WTC11 (cell line): ENCODE measurements at regions not wholly inside any gene's neighbourhood (a gene's known extent, or its start where the extent isn't known, plus 50 kb on each side); places are given as distances from the start of the nearest gene placed in this dataset.

ENCODE experiments used
- ATAC-seq: fragments of 200-7000 bp; cut with Tn5 transposase; 2 replicates; pipeline ENCODE4 v1.10.0; 2021; ENCODE audit warnings: mild to moderate bottlenecking, moderate library complexity
- CTCF ChIA-PET: fragments of 300-600 bp; sonication (Branson Sonifier 250); formaldehyde crosslinking; loops from one replicate; lab custom pipeline; 2021; ENCODE audit warnings: antibody characterized with exemption; lab: Charles Lee
- POLR2A ChIA-PET: fragments of 350-600 bp; sonication (Branson Sonifier 250); formaldehyde crosslinking; loops from one replicate; lab custom pipeline; 2021; ENCODE audit warnings: antibody characterized with exemption; lab: Charles Lee
- DNase-seq: peaks from one replicate; pipeline ENCODE4 v3.0.0; 2021; ENCODE audit warnings: low spot score
- H3K27ac Mint-ChIP-seq: 2 replicates; pipeline ENCODE4 v1.8.0; 2021; ENCODE audit warnings: mixed read lengths
- H3K27me3 Mint-ChIP-seq: 2 replicates; pipeline ENCODE4 v1.8.0; 2021; ENCODE audit warnings: low read depth, mild to moderate bottlenecking, moderate library complexity, mixed read lengths
- H3K36me3 Mint-ChIP-seq: 2 replicates; pipeline ENCODE4 v1.8.0; 2021; ENCODE audit warnings: mixed read lengths
- H3K4me1 Mint-ChIP-seq: 2 replicates; pipeline ENCODE4 v1.8.0; 2022; ENCODE audit warnings: mixed read lengths
- H3K4me3 Mint-ChIP-seq: 2 replicates; pipeline ENCODE4 v1.8.0; 2021; ENCODE audit warnings: mild to moderate bottlenecking, moderate library complexity, mixed read lengths
- H3K9me3 Mint-ChIP-seq: 2 replicates; pipeline ENCODE4 v1.8.0; 2021; ENCODE audit warnings: mixed read lengths
- AR ChIP-seq: fragments of 250-450 bp; sonication (Bioruptor Pico); IDR thresholded peaks from 2 replicates; pipeline ENCODE4 v1.9.0; 2021; ENCODE audit warnings: mild to moderate bottlenecking
- ATF3 ChIP-seq: sonication (generic); formaldehyde crosslinking; conservative IDR thresholded peaks from 2 replicates; pipeline ENCODE4 v1.8.1; 2022; ENCODE audit warnings: mild to moderate bottlenecking, missing genetic modification reagents
- ESRRA ChIP-seq: sonication (generic); formaldehyde crosslinking; IDR thresholded peaks from 2 replicates; pipeline ENCODE4 v1.8.1; 2022; ENCODE audit warnings: mild to moderate bottlenecking, missing genetic modification reagents, borderline replicate concordance
- FOXJ3 ChIP-seq: sonication (generic); formaldehyde crosslinking; IDR thresholded peaks from 2 replicates; pipeline ENCODE4 v1.9.0; 2021; ENCODE audit warnings: missing genetic modification reagents, mild to moderate bottlenecking, borderline replicate concordance
- GTF2I ChIP-seq: fragments of 250-450 bp; sonication (Bioruptor Pico); conservative IDR thresholded peaks from 2 replicates; pipeline ENCODE4 v1.4.0; 2021; ENCODE audit warnings: mild to moderate bottlenecking
- NFATC4 ChIP-seq: fragments of 250-450 bp; sonication (Bioruptor Pico); IDR thresholded peaks from 2 replicates; pipeline ENCODE4 v1.9.0; 2021; ENCODE audit warnings: mild to moderate bottlenecking
- NR1H2 ChIP-seq: sonication (generic); formaldehyde crosslinking; IDR thresholded peaks from 2 replicates; pipeline ENCODE4 v1.9.0; 2021; ENCODE audit warnings: mild to moderate bottlenecking, moderate library complexity, missing genetic modification reagents
- RELA ChIP-seq: sonication (generic); formaldehyde crosslinking; IDR thresholded peaks from 2 replicates; pipeline ENCODE4 v1.8.1; 2022; ENCODE audit warnings: missing genetic modification reagents, mild to moderate bottlenecking, borderline replicate concordance
- RORB ChIP-seq: fragments of 250-450 bp; sonication (Bioruptor Pico); IDR thresholded peaks from 2 replicates; pipeline ENCODE4 v1.9.0; 2021; ENCODE audit warnings: mild to moderate bottlenecking
- SMAD3 ChIP-seq: sonication (generic); formaldehyde crosslinking; IDR thresholded peaks from 2 replicates; pipeline ENCODE4 v1.8.0; 2022; ENCODE audit warnings: missing genetic modification reagents, mild to moderate bottlenecking, borderline replicate concordance
- STAT6 ChIP-seq: sonication (generic); formaldehyde crosslinking; conservative IDR thresholded peaks from 2 replicates; pipeline ENCODE4 v1.8.1; 2023; ENCODE audit warnings: mild to moderate bottlenecking, low read depth, missing genetic modification reagents, moderate library complexity
- TEAD1 ChIP-seq: sonication (generic); formaldehyde crosslinking; IDR thresholded peaks from 2 replicates; pipeline ENCODE4 v1.8.0; 2022; ENCODE audit warnings: mild to moderate bottlenecking, missing genetic modification reagents
- TEAD4 ChIP-seq: sonication (generic); formaldehyde crosslinking; IDR thresholded peaks from 2 replicates; pipeline ENCODE4 v1.8.0; 2022; ENCODE audit warnings: mild to moderate bottlenecking, missing genetic modification reagents
- ZMAT4 ChIP-seq: fragments of 250-450 bp; sonication (Bioruptor Pico); IDR thresholded peaks from 2 replicates; pipeline ENCODE4 v1.9.0; 2021; ENCODE audit warnings: mild to moderate bottlenecking
- ZNF121 ChIP-seq: sonication (generic); formaldehyde crosslinking; IDR thresholded peaks from 2 replicates; pipeline ENCODE4 v1.8.0; 2023; ENCODE audit warnings: missing genetic modification reagents
- ZNF219 ChIP-seq: sonication (generic); formaldehyde crosslinking; IDR thresholded peaks from 2 replicates; pipeline ENCODE4 v1.8.0; 2023; ENCODE audit warnings: missing genetic modification reagents, mild to moderate bottlenecking, borderline replicate concordance
- ZNF232 ChIP-seq: sonication (generic); formaldehyde crosslinking; IDR thresholded peaks from 2 replicates; pipeline ENCODE4 v1.8.0; 2022; ENCODE audit warnings: mild to moderate bottlenecking, missing genetic modification reagents
- ZNF317 ChIP-seq: sonication (generic); formaldehyde crosslinking; IDR thresholded peaks from 2 replicates; pipeline ENCODE4 v1.8.1; 2023; ENCODE audit warnings: low read depth, mild to moderate bottlenecking, moderate library complexity, missing genetic modification reagents, borderline replicate concordance
- ZNF423 ChIP-seq: fragments of 250-450 bp; sonication (Bioruptor Pico); IDR thresholded peaks from 2 replicates; pipeline ENCODE4 v2.1.2; 2022; ENCODE audit warnings: mild to moderate bottlenecking, moderate library complexity
- TF ChIP-seq, protein P1 (sequence below): sonication (generic); formaldehyde crosslinking; IDR thresholded peaks from 2 replicates; pipeline ENCODE4 v1.8.0; 2022; ENCODE audit warnings: mild to moderate bottlenecking, missing genetic modification reagents
- TF ChIP-seq, protein P2 (sequence below): sonication (generic); formaldehyde crosslinking; IDR thresholded peaks from 2 replicates; pipeline ENCODE4 v1.8.1; 2023; ENCODE audit warnings: mild to moderate bottlenecking, missing genetic modification reagents
- TF ChIP-seq, protein P3 (sequence below): fragments of 250-450 bp; sonication (Bioruptor Pico); IDR thresholded peaks from 2 replicates; pipeline ENCODE4 v1.8.0; 2021; ENCODE audit warnings: mild to moderate bottlenecking
- TF ChIP-seq, protein P4 (sequence below): sonication (generic); formaldehyde crosslinking; IDR thresholded peaks from 2 replicates; pipeline ENCODE4 v1.8.1; 2022; ENCODE audit warnings: low read depth, missing genetic modification reagents, borderline replicate concordance
- TF ChIP-seq, protein P5 (sequence below): fragments of 250-450 bp; sonication (Bioruptor Pico); IDR thresholded peaks from 2 replicates; pipeline ENCODE4 v2.1.2; 2022; ENCODE audit warnings: mild to moderate bottlenecking, moderate library complexity

DNA sequence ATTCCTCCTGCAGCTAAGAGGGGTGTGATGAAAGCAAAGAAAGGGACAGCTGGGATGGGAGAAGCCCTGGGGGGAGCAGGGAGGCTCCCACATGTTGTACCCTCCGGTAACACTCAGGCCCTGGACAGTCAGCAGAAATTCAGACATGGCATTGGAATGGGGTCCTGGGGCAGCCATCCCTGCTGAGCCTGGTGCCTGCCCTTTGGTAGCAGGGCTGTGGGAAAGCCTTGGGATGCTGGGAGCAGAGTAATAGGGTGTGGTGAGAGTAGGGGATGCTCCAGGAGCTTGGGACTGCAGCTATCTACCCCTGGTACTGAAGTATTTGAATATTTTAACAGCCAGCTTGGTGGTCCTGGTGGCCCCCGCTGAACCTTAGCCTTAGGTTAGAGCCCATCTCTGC is 56.8 kb downstream of the FAM241B start:
- no peak overlapping the region for H3K27ac Mint-ChIP-seq
- no peaks in the 10 kb centered on the region for H3K36me3 Mint-ChIP-seq
- ChIA-PET POLR2A (no interaction called here), CTCF (interaction anchor here (1.1 to 3.5 kb wide), 5 partner anchors 9 to 171 kb away, joined by 3 to 22 read pairs (median 10); no protein-coding TSS in a partner anchor)
- H3K4me3 Mint-ChIP-seq = no peak overlapping the region
- H3K27me3 Mint-ChIP-seq = peaks cover 2% of the 10 kb centered on the region; the same call in 1 of the 2 replicates
- DNase-seq = no peak
- TF ChIP-seq GTF2I = no peak
- no peak for TF ChIP-seq SMAD3 (CRISPR knock-in tag)
- TF ChIP-seq ZNF232 = no peak
- no peak for TF ChIP-seq TEAD4
- TF ChIP-seq STAT6 = no peak
- TF ChIP-seq TEAD1 = no peak
- TF ChIP-seq ZMAT4 (CRISPR knock-in tag) = no peak
- TF ChIP-seq ZNF121 (CRISPR knock-in tag) = no peak
- TF ChIP-seq, protein P1, sequence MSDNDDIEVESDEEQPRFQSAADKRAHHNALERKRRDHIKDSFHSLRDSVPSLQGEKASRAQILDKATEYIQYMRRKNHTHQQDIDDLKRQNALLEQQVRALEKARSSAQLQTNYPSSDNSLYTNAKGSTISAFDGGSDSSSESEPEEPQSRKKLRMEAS (CRISPR knock-in tag) = no peak
- no peak for TF ChIP-seq ZNF317 (CRISPR knock-in tag)
- TF ChIP-seq NFATC4 (CRISPR knock-in tag) = no peak
- TF ChIP-seq RORB (CRISPR knock-in tag) = no peak
- TF ChIP-seq, protein P2, sequence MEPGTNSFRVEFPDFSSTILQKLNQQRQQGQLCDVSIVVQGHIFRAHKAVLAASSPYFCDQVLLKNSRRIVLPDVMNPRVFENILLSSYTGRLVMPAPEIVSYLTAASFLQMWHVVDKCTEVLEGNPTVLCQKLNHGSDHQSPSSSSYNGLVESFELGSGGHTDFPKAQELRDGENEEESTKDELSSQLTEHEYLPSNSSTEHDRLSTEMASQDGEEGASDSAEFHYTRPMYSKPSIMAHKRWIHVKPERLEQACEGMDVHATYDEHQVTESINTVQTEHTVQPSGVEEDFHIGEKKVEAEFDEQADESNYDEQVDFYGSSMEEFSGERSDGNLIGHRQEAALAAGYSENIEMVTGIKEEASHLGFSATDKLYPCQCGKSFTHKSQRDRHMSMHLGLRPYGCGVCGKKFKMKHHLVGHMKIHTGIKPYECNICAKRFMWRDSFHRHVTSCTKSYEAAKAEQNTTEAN = no peak
- TF ChIP-seq, all 79 proteins: peak for 0
- peaks cover 19% of the 10 kb centered on the region for H3K4me1 Mint-ChIP-seq
- ATAC-seq = no peak
- H3K9me3 Mint-ChIP-seq = peaks cover 4% of the 10 kb centered on the region; the same call in 1 of the 2 replicates

DNA sequence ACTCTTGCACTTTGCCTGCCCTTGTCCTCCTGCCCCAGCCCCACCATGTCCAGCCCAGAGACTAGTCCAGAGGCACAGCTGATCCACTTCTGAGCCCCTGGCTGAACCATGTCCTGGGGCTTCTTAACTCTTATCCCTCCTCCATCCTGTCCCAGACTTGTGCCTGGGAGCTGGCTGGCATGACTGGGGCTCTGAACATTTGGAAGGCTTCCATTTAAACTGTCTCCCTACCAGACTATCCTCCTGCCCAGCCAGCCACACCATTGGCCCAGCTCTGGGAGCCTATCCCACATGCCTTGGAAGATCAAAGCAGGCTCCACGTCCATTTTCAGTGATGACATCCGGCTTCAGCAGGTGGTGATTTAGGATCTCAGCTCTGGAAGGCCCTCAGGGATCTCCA is 57.4 kb downstream of the FAM241B start:
- POLR2A ChIA-PET = no interaction called here
- Mint-ChIP-seq H3K9me3 (peaks cover 4% of the 10 kb centered on the region; the same call in 1 of the 2 replicates), H3K36me3 (no peaks in the 10 kb centered on the region), H3K4me3 (no peak overlapping the region), H3K4me1 (peaks cover 17% of the 10 kb centered on the region), H3K27ac (no peak overlapping the region), H3K27me3 (peaks cover 2% of the 10 kb centered on the region; the same call in 1 of the 2 replicates)
- no peak for ATAC-seq
- CTCF ChIA-PET = interaction anchor here (1.1 to 1.9 kb wide), 4 partner anchors 24 to 56 kb away, joined by 3 to 10 read pairs (median 5); no protein-coding TSS in a partner anchor
- DNase-seq = no peak
- TF ChIP-seq, protein P3, sequence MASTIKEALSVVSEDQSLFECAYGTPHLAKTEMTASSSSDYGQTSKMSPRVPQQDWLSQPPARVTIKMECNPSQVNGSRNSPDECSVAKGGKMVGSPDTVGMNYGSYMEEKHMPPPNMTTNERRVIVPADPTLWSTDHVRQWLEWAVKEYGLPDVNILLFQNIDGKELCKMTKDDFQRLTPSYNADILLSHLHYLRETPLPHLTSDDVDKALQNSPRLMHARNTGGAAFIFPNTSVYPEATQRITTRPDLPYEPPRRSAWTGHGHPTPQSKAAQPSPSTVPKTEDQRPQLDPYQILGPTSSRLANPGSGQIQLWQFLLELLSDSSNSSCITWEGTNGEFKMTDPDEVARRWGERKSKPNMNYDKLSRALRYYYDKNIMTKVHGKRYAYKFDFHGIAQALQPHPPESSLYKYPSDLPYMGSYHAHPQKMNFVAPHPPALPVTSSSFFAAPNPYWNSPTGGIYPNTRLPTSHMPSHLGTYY (CRISPR knock-in tag) = no peak
- TF ChIP-seq ATF3 (no peak), NR1H2 (CRISPR knock-in tag) (no peak), ZNF219 (CRISPR knock-in tag) (no peak), FOXJ3 (CRISPR knock-in tag) (no peak), AR (no peak), RELA (CRISPR knock-in tag) (no peak), ZNF232 (no peak), RORB (CRISPR knock-in tag) (no peak), ESRRA (CRISPR knock-in tag) (no peak), ZNF423 (CRISPR knock-in tag) (no peak)
- TF ChIP-seq, protein P4, sequence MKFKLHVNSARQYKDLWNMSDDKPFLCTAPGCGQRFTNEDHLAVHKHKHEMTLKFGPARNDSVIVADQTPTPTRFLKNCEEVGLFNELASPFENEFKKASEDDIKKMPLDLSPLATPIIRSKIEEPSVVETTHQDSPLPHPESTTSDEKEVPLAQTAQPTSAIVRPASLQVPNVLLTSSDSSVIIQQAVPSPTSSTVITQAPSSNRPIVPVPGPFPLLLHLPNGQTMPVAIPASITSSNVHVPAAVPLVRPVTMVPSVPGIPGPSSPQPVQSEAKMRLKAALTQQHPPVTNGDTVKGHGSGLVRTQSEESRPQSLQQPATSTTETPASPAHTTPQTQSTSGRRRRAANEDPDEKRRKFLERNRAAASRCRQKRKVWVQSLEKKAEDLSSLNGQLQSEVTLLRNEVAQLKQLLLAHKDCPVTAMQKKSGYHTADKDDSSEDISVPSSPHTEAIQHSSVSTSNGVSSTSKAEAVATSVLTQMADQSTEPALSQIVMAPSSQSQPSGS (CRISPR knock-in tag) = no peak
- TF ChIP-seq, protein P5, sequence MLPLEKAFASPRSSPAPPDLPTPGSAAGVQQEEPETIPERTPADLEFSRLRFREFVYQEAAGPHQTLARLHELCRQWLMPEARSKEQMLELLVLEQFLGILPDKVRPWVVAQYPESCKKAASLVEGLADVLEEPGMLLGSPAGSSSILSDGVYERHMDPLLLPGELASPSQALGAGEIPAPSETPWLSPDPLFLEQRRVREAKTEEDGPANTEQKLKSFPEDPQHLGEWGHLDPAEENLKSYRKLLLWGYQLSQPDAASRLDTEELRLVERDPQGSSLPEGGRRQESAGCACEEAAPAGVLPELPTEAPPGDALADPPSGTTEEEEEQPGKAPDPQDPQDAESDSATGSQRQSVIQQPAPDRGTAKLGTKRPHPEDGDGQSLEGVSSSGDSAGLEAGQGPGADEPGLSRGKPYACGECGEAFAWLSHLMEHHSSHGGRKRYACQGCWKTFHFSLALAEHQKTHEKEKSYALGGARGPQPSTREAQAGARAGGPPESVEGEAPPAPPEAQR (CRISPR knock-in tag) = no peak
